ENCODE measurements at regions not wholly inside any gene's neighbourhood (a gene's known extent, or its start where the extent isn't known, plus 50 kb on each side); places are given as distances from the start of the nearest gene placed in this dataset.

DNA sequence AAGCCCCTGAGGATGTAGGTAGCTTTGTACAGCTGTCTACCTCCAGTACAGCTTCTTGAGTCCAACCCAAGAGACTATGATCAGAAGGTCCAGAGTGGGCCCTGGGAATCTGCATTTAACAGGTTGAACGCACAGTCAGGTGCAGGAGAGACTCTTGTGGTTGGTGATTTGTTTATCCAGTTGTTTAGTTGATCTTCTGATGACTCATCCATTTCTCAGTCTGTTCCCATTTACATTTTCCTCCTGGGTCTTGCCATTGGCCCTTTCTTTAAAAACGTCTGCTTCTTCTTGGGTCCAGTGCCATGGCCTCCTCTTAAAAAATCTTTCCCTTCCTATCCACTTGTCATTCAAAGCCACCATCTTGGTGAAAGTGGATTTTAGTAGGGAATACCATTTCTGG is 734.2 kb downstream of the MED13L start:
- no peak overlapping the region for H3K4me3 Mint-ChIP-seq
- H3K27me3 Mint-ChIP-seq: no peaks in the 10 kb centered on the region
- H3K36me3 Mint-ChIP-seq (ENCODE audit: low read depth): no peaks in the 10 kb centered on the region
- peaks cover 13% of the 10 kb centered on the region for H3K9me3 Mint-ChIP-seq
- H3K27ac Mint-ChIP-seq: no peak overlapping the region
- no peak for DNase-seq
- H3K4me1 Mint-ChIP-seq: no peaks in the 10 kb centered on the region
- intact Hi-C loops (cut with micrococcal nuclease): no loop called here

DNA sequence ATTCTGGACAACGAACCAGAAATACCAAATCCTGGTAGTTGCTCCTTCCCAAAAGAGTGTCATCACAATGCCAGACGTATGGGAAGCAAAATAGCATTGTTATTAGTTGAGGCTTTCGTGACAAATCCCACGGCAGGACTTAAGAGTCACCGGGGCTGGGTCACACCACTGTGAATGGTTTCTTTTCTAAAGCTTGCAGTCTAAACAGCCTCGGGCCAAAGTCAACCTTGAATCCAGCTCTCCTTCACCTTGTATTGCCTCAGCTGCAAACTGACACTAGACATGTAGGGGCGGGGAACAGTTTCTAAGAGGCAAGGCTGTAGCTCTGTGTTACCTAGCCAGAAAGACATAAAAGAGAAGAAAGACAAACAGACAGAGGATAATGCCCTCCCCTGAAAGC is 734.8 kb downstream of the MED13L start:
- no peaks in the 10 kb centered on the region for H3K27me3 Mint-ChIP-seq
- no peak overlapping the region for H3K27ac Mint-ChIP-seq
- H3K4me3 Mint-ChIP-seq: no peak overlapping the region
- peaks cover 13% of the 10 kb centered on the region for H3K9me3 Mint-ChIP-seq
- H3K4me1 Mint-ChIP-seq: no peaks in the 10 kb centered on the region
- intact Hi-C loops (cut with micrococcal nuclease): no loop called here
- H3K36me3 Mint-ChIP-seq (ENCODE audit: low read depth): no peaks in the 10 kb centered on the region
- DNase-seq: no peak

DNA sequence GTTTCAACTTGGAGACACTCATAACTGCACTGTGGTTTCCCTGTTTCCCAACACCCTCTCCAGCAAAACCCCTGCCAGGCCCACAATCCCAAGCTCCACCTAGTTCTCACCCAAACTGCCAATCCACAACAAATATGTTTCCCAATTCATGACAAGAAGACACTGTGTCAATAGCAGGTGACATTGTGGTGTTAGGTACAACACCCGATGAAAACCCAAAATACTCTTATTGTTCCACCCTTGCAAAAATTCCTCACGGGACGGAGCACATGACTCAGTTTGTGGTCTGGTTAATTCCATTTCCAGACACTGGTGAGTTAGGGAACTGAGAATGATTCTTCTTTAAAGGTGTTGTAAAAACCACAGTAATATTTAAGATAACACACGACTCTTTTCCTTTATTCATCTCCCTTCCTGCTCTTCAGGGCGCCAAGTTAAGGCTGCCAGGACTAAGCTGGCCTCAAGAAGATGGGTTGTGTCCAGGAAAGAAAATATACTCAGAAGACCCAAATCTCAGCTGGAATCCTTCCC is 735.5 kb downstream of the MED13L start:
- no peaks in the 10 kb centered on the region for H3K4me1 Mint-ChIP-seq
- H3K27ac Mint-ChIP-seq: no peak overlapping the region
- intact Hi-C loops (cut with micrococcal nuclease): no loop called here
- H3K27me3 Mint-ChIP-seq: no peaks in the 10 kb centered on the region
- no peak overlapping the region for H3K4me3 Mint-ChIP-seq
- H3K9me3 Mint-ChIP-seq: peaks cover 13% of the 10 kb centered on the region
- DNase-seq: no peak
- no peaks in the 10 kb centered on the region for H3K36me3 Mint-ChIP-seq (ENCODE audit: low read depth)

DNA sequence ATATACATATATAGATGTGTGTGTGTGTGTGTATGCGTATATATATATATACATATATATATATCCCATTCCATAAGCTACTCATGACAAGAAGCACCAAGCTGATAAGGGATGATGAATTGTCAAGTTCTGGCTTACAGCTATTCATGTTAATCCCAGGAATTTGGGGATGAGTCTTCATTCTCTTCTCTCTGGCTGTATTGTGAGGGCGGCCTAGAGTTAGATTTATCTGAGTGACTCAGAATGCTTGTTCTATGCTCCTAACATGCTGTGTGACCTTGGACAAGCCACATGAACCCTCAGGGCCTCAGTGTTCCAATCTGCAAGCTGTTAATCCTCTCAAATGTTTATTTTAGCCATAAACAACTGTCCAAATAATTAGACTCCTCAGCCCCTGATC is 749.0 kb downstream of the MED13L start:
- no peaks in the 10 kb centered on the region for H3K4me1 Mint-ChIP-seq
- DNase-seq: no peak
- H3K27me3 Mint-ChIP-seq: no peaks in the 10 kb centered on the region
- H3K36me3 Mint-ChIP-seq (ENCODE audit: low read depth): no peaks in the 10 kb centered on the region
- intact Hi-C loops (cut with micrococcal nuclease): no loop called here
- no peaks in the 10 kb centered on the region for H3K9me3 Mint-ChIP-seq
- no peak overlapping the region for H3K27ac Mint-ChIP-seq
- H3K4me3 Mint-ChIP-seq: no peak overlapping the region

DNA sequence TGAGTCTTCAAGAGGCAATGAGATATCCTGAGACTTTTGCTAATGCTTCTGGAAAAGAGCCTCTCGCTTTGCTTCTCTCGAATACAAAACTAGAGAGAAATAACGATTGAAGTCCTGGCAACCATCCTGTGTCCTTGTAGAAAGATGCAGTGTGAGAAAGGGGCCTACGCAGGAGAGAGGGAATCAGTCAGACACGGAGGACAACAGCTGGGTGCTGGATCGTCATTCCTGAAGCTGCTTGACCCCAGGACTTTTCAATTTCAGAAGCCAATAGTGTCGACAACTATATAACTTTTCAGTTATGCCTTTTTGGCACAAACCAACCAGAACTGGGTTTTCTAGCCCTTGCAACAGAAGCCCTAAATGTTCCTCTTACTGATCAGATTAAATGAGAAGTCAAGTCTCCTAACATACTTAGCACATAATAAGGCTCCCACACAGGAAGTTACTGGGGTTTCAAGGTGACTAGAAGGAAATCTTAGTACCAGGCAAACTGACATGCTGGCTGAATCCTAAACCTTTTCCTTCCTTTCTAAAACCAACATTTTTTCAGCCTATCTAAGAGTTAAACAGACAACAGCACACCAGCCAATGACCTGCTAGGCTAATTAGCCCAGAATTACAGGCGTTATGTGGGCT is 755.6 kb downstream of the MED13L start:
- intact Hi-C loops (cut with micrococcal nuclease): no loop called here
- no peak overlapping the region for H3K27ac Mint-ChIP-seq
- no peak for DNase-seq
- no peaks in the 10 kb centered on the region for H3K4me1 Mint-ChIP-seq
- peaks cover 8% of the 10 kb centered on the region for H3K9me3 Mint-ChIP-seq
- H3K27me3 Mint-ChIP-seq: no peaks in the 10 kb centered on the region
- H3K4me3 Mint-ChIP-seq: no peak overlapping the region
- H3K36me3 Mint-ChIP-seq (ENCODE audit: low read depth): no peaks in the 10 kb centered on the region

DNA sequence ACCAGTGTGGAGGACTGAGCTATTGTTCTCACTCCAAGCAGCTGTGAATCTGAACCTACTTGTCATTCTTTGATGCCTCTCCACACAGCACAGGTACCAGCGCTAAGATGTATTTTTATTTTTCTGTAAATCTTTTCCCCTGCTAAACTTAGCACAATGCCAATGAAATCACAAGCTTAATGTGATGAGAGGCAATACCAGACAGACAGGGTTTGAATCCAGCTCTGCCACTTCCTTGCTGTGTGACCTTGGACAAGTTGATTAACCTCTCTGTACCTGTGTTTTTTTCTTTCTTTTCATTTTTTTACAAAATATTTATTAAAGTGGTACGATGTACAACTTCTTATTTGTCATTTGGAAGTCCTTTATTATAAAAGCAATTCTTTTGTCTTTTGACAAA is 757.6 kb downstream of the MED13L start:
- Mint-ChIP-seq H3K27me3 (no peaks in the 10 kb centered on the region), H3K4me1 (no peaks in the 10 kb centered on the region), H3K27ac (no peak overlapping the region), H3K36me3 (ENCODE audit: low read depth) (no peaks in the 10 kb centered on the region), H3K9me3 (peaks cover 17% of the 10 kb centered on the region), H3K4me3 (no peak overlapping the region)
- DNase-seq: no peak
- intact Hi-C loops (cut with micrococcal nuclease): no loop called here

DNA sequence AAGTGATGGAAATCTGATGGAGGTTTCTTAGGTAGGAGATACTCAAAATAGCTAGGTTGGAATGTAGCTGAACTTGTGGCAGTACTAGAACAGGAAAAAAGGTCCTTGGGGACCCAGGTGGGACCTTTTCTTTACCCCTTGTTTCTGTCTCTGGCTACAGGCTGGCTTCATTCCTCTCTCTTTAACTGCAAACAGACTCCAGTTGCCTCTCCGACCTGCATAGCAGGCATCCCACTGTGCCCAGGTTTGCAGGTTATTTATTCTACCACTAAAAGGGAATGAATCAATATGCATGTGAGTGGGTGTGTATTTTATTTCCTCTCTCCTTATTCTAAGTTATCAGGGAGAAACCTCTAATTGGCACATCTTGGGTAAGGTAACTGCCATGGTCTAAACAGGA is 758.1 kb downstream of the MED13L start:
- intact Hi-C loops (cut with micrococcal nuclease): no loop called here
- H3K9me3 Mint-ChIP-seq: peaks cover 22% of the 10 kb centered on the region
- no peaks in the 10 kb centered on the region for H3K4me1 Mint-ChIP-seq

DNA sequence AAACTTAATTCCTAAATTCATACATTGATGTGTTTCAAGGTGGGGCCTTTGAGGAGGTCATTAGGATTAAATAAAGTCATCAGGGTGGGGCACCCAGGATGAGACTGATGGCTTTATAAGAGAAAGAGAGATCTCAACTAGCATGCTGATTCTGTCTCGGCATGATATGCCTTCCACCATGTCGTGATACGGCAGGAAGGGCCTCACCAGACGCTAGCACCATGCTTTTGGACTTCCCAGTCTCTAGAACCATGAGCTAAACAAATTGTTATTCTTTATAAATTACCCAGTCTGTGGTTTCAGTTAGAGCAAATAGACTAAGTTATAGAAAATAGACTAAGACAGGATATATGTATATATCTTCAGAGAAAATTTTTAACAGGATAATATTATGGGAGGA is 759.6 kb downstream of the MED13L start:
- Mint-ChIP-seq H3K36me3 (ENCODE audit: low read depth) (no peaks in the 10 kb centered on the region), H3K9me3 (peaks cover 32% of the 10 kb centered on the region), H3K27me3 (no peaks in the 10 kb centered on the region), H3K4me3 (no peak overlapping the region), H3K27ac (no peak overlapping the region), H3K4me1 (no peaks in the 10 kb centered on the region)
- no peak for DNase-seq
- intact Hi-C loops (cut with micrococcal nuclease): no loop called here

More for the DNA sequence above, 758.1 kb downstream of the MED13L start:
- Mint-ChIP-seq H3K4me3 (no peak overlapping the region), H3K36me3 (ENCODE audit: low read depth) (no peaks in the 10 kb centered on the region), H3K27me3 (no peaks in the 10 kb centered on the region), H3K27ac (no peak overlapping the region)
- DNase-seq: no peak

DNA sequence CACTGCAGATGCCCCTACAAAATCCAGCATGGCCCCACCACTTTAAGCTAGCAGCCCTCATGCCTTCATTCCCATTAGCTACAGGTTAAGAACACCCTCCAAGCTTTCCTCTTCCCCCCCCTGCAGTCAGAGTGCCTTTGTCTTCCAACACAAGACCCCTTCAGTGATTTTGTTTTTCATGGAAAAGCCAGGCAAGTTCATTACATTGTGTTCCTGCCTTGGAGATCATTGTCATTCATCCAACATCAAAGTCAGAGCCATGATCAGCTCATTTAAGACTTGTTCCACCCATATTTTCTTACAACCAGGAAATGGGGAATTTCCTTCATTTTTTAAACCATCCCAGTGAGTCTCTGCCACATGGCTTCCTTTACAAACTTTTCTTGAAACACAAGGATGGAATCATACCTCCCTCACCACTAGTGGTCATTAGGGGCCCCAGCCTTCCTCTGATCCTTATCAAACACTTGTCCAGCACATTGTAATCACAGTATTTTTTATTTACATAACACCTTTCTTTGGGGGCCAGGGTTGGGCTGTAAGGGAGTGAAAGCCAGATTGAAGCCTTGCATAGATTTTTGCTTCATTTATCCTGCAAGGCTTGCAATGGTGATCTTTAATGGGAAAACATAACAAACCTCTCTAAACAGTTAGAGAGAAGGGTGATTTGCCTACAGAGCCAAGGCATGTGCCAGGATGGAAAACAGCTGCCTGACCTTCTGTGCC is 765.3 kb downstream of the MED13L start:
- H3K27ac Mint-ChIP-seq: no peak overlapping the region
- H3K4me3 Mint-ChIP-seq: no peak overlapping the region
- intact Hi-C loops (cut with micrococcal nuclease): no loop called here
- peaks cover 35% of the 10 kb centered on the region for H3K9me3 Mint-ChIP-seq
- DNase-seq: no peak
- H3K27me3 Mint-ChIP-seq: no peaks in the 10 kb centered on the region
- H3K4me1 Mint-ChIP-seq: no peaks in the 10 kb centered on the region
- no peaks in the 10 kb centered on the region for H3K36me3 Mint-ChIP-seq (ENCODE audit: low read depth)

DNA sequence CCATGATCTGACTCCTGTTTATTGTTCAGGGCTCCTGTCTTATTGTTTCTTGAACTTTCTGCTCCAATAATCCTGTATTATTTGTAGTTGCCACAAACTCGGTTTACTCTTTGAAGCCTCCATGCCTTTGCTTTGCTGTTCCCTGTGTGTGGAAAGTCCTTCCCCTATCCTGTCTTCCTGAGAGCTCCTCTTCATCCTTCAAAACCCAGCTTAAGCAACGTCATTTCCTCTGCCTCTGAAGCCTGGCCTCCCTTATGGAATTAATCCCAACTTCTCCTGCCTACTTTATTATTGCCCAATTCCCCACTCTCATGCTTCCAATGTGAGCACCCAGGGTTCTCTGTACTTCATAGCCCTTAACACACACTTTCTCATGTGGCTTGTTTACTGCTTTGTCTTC is 766.2 kb downstream of the MED13L start:
- Mint-ChIP-seq H3K27me3 (no peaks in the 10 kb centered on the region), H3K36me3 (ENCODE audit: low read depth) (no peaks in the 10 kb centered on the region), H3K4me1 (no peaks in the 10 kb centered on the region), H3K9me3 (peaks cover 35% of the 10 kb centered on the region), H3K27ac (no peak overlapping the region), H3K4me3 (no peak overlapping the region)
- no peak for DNase-seq
- intact Hi-C loops (cut with micrococcal nuclease): no loop called here

DNA sequence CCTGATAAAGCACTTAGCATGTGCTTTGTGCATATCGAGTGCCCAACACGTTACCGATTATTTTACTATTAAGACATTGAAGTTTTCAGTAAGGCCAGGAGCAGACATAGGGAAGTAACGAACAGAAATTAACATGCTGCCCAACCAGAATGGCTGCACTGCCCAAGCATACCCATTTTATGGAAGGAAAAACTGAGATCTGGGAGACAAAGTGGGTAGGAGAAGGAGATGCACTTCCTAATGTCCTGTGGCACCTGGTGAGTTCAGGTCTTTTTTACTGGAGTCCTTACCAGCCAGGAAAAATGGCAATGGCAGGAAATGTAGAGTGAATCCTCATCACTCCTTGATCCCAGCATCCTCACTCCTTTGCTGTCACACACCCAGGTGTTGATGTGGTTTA is 768.5 kb downstream of the MED13L start:
- H3K4me1 Mint-ChIP-seq: no peaks in the 10 kb centered on the region
- H3K27me3 Mint-ChIP-seq: no peaks in the 10 kb centered on the region
- H3K27ac Mint-ChIP-seq: no peak overlapping the region
- H3K9me3 Mint-ChIP-seq: peaks cover 20% of the 10 kb centered on the region
- DNase-seq: no peak
- H3K4me3 Mint-ChIP-seq: no peak overlapping the region
- intact Hi-C loops (cut with micrococcal nuclease): no loop called here
- no peaks in the 10 kb centered on the region for H3K36me3 Mint-ChIP-seq (ENCODE audit: low read depth)

DNA sequence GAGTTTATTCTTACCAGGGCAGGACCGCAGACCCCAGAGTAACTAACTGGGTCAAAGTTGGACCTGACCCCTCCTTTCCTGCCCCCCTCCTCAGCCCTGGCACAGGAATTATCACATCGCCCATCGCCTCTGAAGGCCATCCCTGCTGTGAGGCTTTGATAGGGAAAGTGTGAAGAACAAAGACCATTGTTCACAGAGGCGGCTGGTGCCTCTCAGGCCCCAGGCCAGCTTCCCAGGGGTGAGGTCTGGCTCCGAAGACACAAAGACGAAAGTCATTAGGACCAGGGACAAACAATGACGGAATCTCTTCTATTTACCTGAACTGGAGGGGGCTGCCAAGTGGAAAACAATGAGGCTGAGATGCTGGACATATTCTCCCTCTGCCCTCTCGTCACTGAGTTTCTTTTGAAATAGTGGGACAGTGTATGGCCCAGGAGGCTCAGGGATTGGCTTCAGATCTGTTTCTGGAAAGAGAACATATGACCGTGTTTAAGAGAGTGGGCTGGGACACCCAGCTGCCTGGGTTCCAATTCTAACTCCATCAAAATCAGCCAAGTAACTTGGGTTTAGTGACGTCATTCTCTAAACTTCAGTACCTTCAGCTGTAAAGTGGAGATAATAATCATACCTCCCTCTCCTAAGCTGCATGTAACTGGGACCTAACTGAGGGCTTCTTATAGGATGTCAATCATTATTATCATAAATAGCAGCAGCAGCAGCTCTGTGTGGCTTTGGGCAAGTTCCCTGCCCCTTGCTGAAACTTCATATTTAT is 769.4 kb downstream of the MED13L start:
- Mint-ChIP-seq H3K27ac (no peak overlapping the region), H3K4me3 (no peak overlapping the region), H3K27me3 (no peaks in the 10 kb centered on the region), H3K36me3 (ENCODE audit: low read depth) (no peaks in the 10 kb centered on the region), H3K4me1 (no peaks in the 10 kb centered on the region), H3K9me3 (peaks cover 13% of the 10 kb centered on the region)
- intact Hi-C loops (cut with micrococcal nuclease): no loop called here
- DNase-seq: no peak

DNA sequence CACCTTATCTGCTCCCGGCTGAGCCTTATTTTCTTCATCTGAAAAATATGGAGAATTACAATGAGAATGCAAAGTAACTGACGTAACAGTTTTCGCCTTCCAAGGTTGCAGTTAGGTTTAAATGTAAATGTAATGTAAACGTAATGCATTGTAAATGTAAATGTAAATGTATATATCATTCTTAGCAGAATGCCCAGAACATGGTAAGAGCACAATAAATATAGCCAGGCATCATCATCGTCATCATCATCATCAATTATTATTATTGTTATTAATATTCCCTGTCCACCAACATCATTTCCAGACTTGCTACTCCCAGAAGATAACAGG is 770.0 kb downstream of the MED13L start:
- H3K9me3 Mint-ChIP-seq: peaks cover 12% of the 10 kb centered on the region
- no peaks in the 10 kb centered on the region for H3K4me1 Mint-ChIP-seq
- H3K36me3 Mint-ChIP-seq (ENCODE audit: low read depth): no peaks in the 10 kb centered on the region
- intact Hi-C loops (cut with micrococcal nuclease): no loop called here
- DNase-seq: no peak
- no peaks in the 10 kb centered on the region for H3K27me3 Mint-ChIP-seq
- H3K27ac Mint-ChIP-seq: no peak overlapping the region
- H3K4me3 Mint-ChIP-seq: no peak overlapping the region

DNA sequence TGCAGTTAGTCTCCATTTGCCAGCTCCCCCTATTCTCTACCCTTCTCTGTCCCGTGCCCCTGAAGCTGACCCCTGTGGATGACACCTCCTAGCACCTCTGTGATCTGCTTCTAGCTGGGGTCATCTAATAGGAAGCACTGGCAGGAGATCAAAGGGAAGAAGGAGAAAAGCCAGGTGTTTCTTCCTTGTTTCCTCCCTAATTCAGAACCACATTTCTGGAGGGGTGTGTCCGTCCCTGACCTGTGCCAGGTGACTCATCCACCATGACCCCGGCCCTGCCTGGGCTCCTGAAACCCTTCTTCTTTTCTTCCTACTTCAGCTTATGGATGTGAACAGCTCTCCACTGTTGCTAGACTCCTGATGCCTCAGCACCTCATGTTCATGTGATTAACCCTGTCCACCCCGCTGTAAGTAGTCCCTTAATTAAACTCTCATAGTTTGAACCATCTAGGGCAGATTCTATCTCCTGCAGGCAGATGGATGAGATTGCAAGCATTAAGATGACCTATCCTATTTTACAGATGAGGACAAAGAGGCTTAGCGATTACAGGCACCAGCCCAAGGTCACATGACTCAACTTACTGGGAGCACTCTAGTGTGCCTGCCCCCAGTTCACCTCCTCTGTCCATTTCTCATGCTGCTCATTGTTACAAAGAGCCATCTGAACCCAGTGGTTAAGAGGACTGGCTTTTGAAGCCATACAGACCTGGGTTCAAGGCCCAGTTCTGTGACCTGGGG is 770.5 kb downstream of the MED13L start:
- no peaks in the 10 kb centered on the region for H3K36me3 Mint-ChIP-seq (ENCODE audit: low read depth)
- intact Hi-C loops (cut with micrococcal nuclease): no loop called here
- peaks cover 11% of the 10 kb centered on the region for H3K9me3 Mint-ChIP-seq
- H3K4me3 Mint-ChIP-seq: no peak overlapping the region
- no peaks in the 10 kb centered on the region for H3K4me1 Mint-ChIP-seq
- no peak overlapping the region for H3K27ac Mint-ChIP-seq
- DNase-seq: no peak
- no peaks in the 10 kb centered on the region for H3K27me3 Mint-ChIP-seq

All from activated CD4-positive, alpha-beta T cell treated with anti-CD3 and anti-CD28 coated beads, Interleukin-2, amount 10 ng/mL, durations not matched to agents 24 days and 14 days (primary cell).